ENCODE measurements at regions not wholly inside any gene's neighbourhood (a gene's known extent, or its start where the extent isn't known, plus 50 kb on each side); places are given as distances from the start of the nearest gene placed in this dataset.

GRCh38 chr9:79868567-79869189, 296.9 kb downstream of the TLE4 start:
- FAIRE-seq (no peak), DNase-seq (ENCODE audit: low read depth, low spot score) (no peak)
- no peaks in the 10 kb centered on the region for H3K9me1 ChIP-seq (ENCODE audit: control insufficient read depth, extremely low read depth, insufficient read depth, low read length)
- H3K4me2 ChIP-seq (ENCODE audit: control insufficient read depth, extremely low read depth, insufficient read depth, low read depth, low read length) = no peak overlapping the region
- no peaks in the 10 kb centered on the region for H3K27me3 ChIP-seq (ENCODE audit: control insufficient read depth, extremely low read depth, insufficient read depth, low read length)
- H3K9me3 ChIP-seq (ENCODE audit: control insufficient read depth, low read depth, low read length) = no peaks in the 10 kb centered on the region
- H3K4me3 ChIP-seq (ENCODE audit: control insufficient read depth in 2 of 3, extremely low read depth in 1 of 3, insufficient read depth in 2 of 3, low read depth in 1 of 3, low read length in 3 of 3) = no peak overlapping the region
- no peak overlapping the region for H2AFZ ChIP-seq (ENCODE audit: control insufficient read depth, low read length)
- no peaks in the 10 kb centered on the region for H4K20me1 ChIP-seq (ENCODE audit: control insufficient read depth, extremely low read depth, insufficient read depth, low read length)
- dilution Hi-C loops (cut with MboI; ENCODE audit: extremely low pct_ligation_motif_present, low sequenced_read_pairs) = no loop called here
- no peak overlapping the region for H3K9ac ChIP-seq (ENCODE audit: control insufficient read depth, extremely low read depth, insufficient read depth, low read length)
- no peak for TF ChIP-seq CTCF (optimal IDR thresholded peaks at IDR 0.05 in 1 of 3, IDR thresholded peaks at IDR 0.05 in 1 of 3, conservative IDR thresholded peaks at IDR 0.05 in 1 of 3; ENCODE audit: extremely low read depth in 1 of 3, insufficient read depth in 2 of 3, low read length in 3 of 3)
- TF ChIP-seq EZH2 (IDR thresholded peaks at IDR 0.05; ENCODE audit: low read length) = no peak
- H3K27ac ChIP-seq (ENCODE audit: control insufficient read depth, insufficient read depth, low read length) = no peak overlapping the region
- H3K79me2 ChIP-seq (ENCODE audit: control insufficient read depth, insufficient read depth, low read length) = no peaks in the 10 kb centered on the region
- no peaks in the 10 kb centered on the region for H3K36me3 ChIP-seq (ENCODE audit: control insufficient read depth in 2 of 2, extremely low read depth in 1 of 2, insufficient read depth in 2 of 2, low read length in 2 of 2)
- no peaks in the 10 kb centered on the region for H3K4me1 ChIP-seq (ENCODE audit: control insufficient read depth, extremely low read depth, insufficient read depth, low read length)

DNA sequence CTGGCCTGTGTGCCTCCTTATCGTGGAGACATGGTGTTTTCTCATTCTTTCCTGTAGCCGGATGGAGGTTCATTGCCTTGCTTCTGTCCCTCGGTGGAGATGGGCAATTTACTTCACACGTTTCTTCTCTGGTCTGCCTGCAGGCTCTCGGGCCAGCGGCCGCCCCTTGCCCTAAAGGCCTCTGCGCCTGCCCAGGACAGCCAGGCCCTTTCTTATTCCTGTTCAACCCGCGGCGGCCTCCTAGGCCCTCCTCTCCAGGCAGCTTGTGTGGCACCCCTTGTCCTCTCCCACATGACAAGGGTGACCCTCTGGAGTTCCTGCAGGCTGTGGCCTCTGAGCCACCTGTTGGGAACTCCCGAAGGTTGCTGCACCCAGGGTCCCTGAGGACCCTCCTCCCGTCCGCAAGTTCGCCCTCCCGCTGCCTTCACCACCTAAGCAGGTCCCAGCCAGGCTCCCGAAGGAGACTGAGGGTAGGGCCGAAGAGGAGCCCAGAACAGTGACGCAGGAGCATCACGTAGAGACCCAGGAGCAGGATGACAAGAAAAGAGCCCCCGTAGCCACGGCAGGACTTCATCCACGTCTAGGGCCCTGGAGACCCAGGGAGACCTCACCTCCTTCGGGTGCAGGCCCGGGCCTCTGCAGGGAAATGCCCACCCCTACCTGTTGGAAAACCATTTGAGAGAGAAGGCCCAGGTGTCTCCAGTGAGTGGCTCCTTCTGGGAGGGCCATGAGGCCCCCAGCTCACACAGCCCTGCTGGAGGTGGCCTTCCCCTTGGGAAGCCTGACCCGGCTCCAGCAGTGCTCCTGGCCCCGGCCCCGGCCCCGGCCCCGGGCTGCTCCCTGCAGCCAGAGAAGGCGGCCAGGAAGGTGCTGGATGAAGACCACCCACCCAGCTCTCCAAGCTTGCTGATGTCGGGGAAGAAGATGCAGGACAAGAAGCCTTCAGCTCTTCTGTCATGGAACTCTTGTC, 291.4 kb downstream of the TLE4 start:
- Histone ChIP-seq H2AFZ (ENCODE audit: control insufficient read depth, low read length) (no peak overlapping the region), H3K4me2 (ENCODE audit: control insufficient read depth, extremely low read depth, insufficient read depth, low read depth, low read length) (no peak overlapping the region), H3K9me1 (ENCODE audit: control insufficient read depth, extremely low read depth, insufficient read depth, low read length) (no peaks in the 10 kb centered on the region), H4K20me1 (ENCODE audit: control insufficient read depth, extremely low read depth, insufficient read depth, low read length) (no peaks in the 10 kb centered on the region), H3K79me2 (ENCODE audit: control insufficient read depth, insufficient read depth, low read length) (no peaks in the 10 kb centered on the region), H3K27ac (ENCODE audit: control insufficient read depth, insufficient read depth, low read length) (no peak overlapping the region), H3K9ac (ENCODE audit: control insufficient read depth, extremely low read depth, insufficient read depth, low read length) (no peak overlapping the region), H3K4me1 (ENCODE audit: control insufficient read depth, extremely low read depth, insufficient read depth, low read length) (no peaks in the 10 kb centered on the region), H3K36me3 (ENCODE audit: control insufficient read depth in 2 of 2, extremely low read depth in 1 of 2, insufficient read depth in 2 of 2, low read length in 2 of 2) (no peaks in the 10 kb centered on the region), H3K4me3 (ENCODE audit: control insufficient read depth in 2 of 3, extremely low read depth in 1 of 3, insufficient read depth in 2 of 3, low read depth in 1 of 3, low read length in 3 of 3) (no peak overlapping the region), H3K9me3 (ENCODE audit: control insufficient read depth, low read depth, low read length) (peaks cover 5% of the 10 kb centered on the region), H3K27me3 (ENCODE audit: control insufficient read depth, extremely low read depth, insufficient read depth, low read length) (no peaks in the 10 kb centered on the region)
- FAIRE-seq (no peak), DNase-seq (ENCODE audit: low read depth, low spot score) (no peak)
- TF ChIP-seq EZH2 (IDR thresholded peaks at IDR 0.05; ENCODE audit: low read length) = no peak
- no peak for TF ChIP-seq CTCF (optimal IDR thresholded peaks at IDR 0.05 in 1 of 3, IDR thresholded peaks at IDR 0.05 in 1 of 3, conservative IDR thresholded peaks at IDR 0.05 in 1 of 3; ENCODE audit: extremely low read depth in 1 of 3, insufficient read depth in 2 of 3, low read length in 3 of 3)
- dilution Hi-C loops (cut with MboI; ENCODE audit: extremely low pct_ligation_motif_present, low sequenced_read_pairs) = no loop called here
